Choroid plexus epithelial cell (primary cell): ENCODE measurements at regions not wholly inside any gene's neighbourhood (a gene's known extent, or its start where the extent isn't known, plus 50 kb on each side); places are given as distances from the start of the nearest gene placed in this dataset.

Experiments
- DNase-seq: peaks from one replicate; pipeline ENCODE4 v3.0.0-alpha.2; 2010; ENCODE audit warnings: low read depth
- H3K4me3 ChIP-seq: 2 replicates; pipeline ENCODE4 v1.5.1; 2011; ENCODE audit warnings: low read depth, mild to moderate bottlenecking, control low read depth, low read length, moderate library complexity
- TF ChIP-seq, protein P1 (sequence below): conservative IDR thresholded peaks from 2 replicates; pipeline ENCODE4 v1.5.1; 2011; ENCODE audit warnings: low read depth, mild to moderate bottlenecking, control low read depth, inconsistent platforms, low read length, moderate library complexity

DNA sequence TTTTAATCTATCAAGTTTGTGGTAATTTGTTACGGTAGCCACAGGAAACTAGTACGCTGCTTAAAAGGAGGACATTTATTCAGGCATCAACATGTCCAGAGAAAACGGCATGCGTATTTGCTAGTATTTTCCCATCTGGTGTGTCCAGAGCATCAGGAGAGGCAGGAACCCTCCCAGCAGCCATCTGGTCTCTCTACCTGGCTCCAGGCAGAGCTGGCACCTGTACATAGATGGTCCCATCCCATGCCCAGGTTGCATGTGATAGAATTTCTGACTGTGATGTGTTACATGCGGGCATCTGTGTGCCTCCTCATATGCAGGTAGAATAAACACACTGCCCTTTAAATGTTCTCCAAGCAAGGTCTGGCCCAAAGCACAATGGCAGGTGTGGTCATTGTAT lies 57.9 kb upstream of the PAGE1 start:
- TF ChIP-seq, protein P1, sequence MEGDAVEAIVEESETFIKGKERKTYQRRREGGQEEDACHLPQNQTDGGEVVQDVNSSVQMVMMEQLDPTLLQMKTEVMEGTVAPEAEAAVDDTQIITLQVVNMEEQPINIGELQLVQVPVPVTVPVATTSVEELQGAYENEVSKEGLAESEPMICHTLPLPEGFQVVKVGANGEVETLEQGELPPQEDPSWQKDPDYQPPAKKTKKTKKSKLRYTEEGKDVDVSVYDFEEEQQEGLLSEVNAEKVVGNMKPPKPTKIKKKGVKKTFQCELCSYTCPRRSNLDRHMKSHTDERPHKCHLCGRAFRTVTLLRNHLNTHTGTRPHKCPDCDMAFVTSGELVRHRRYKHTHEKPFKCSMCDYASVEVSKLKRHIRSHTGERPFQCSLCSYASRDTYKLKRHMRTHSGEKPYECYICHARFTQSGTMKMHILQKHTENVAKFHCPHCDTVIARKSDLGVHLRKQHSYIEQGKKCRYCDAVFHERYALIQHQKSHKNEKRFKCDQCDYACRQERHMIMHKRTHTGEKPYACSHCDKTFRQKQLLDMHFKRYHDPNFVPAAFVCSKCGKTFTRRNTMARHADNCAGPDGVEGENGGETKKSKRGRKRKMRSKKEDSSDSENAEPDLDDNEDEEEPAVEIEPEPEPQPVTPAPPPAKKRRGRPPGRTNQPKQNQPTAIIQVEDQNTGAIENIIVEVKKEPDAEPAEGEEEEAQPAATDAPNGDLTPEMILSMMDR: no peak
- DNase-seq: no peak
- no peak overlapping the region for H3K4me3 ChIP-seq

DNA sequence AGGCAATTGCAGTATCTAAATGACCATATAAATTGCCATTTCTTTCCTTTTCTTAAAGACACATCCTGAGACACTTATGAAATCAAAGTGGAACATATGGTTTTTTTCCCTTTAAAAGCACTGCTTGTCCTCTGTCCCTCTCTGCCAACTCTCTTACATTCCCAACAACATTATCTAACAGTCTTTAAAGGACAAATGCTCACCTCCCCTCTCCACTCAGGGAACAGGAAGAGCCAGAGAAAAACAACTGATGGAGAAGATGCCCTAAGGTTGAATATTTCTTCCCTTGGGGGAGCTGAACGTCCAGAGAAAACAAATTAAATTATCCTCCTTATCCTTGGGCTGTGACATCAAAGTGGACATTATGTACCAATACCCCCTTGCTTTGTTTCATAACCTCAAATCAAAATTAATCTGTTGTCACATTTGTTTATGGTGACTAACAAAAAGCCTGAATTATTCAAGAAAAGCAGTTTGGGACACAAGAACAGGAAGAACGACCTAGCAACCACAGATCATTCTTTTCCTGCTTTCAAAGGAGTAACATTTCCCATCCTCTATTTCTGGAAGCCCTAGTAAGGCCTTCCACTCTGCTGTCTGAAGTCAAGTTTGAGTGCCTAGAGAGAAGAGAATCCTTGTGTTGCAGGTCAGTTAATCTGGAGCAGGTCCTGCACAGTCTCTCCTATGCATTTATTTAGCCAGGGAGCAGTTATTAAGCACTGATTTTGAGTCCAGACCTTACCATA lies 52.6 kb upstream of the PAGE1 start:
- no peak overlapping the region for H3K4me3 ChIP-seq
- no peak for DNase-seq
- TF ChIP-seq, protein P1: no peak

DNA sequence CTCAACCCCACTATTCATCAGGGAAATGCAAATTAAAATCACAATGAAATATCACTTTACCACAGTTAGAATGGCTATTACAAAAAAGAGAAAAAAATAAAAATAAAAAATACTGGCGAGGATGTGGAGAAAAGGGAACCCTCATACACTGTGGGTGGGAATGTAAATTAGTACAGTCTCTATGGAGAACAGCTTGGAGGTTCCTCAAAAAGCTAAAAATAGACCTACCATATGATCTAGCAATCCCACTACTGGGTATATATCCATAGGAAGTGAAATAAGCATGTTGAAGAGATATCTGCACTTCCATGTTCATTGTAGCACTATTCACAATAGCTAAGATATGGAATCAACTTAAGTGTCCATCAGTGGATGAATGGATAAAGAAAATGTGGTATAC lies 50.5 kb upstream of the PAGE1 start:
- H3K4me3 ChIP-seq: no peak overlapping the region
- no peak for DNase-seq
- TF ChIP-seq, protein P1: no peak
